A673 (cell line): ENCODE measurements at regions not wholly inside any gene's neighbourhood (a gene's known extent, or its start where the extent isn't known, plus 50 kb on each side); places are given as distances from the start of the nearest gene placed in this dataset.

Experiments used
- BruUV-seq: library from RNA; stranded (reverse); fragments of 400-500 nt; replicated peaks from 2 replicates; lab custom pipeline; 2021; lab: Mats Ljungman, UMichigan
- CTCF ChIA-PET: fragments of 300-600 bp; sonication (Branson Sonifier 250); formaldehyde crosslinking; loops from one replicate; lab custom pipeline; 2022; ENCODE audit warnings: antibody characterized with exemption; lab: Charles Lee
- POLR2A ChIA-PET: fragments of 300-600 bp; sonication (Branson Sonifier 250); formaldehyde crosslinking; loops from one replicate; lab custom pipeline; 2022; ENCODE audit warnings: antibody characterized with exemption; ENCODE audit not compliant: low non-redundant PET; lab: Charles Lee
- DNase-seq: peaks from one replicate; pipeline ENCODE4 v3.0.0-alpha.2; 2015; ENCODE audit warnings: low spot score
- H3K27ac ChIP-seq: fragments of 200-600 bp; sonication (generic); 2 replicates; pipeline ENCODE4 v1.5.1; 2016; ENCODE audit warnings: mixed run types, low read depth, mild to moderate bottlenecking, mixed read lengths, antibody characterized with exemption, low read length; ENCODE audit not compliant: poor library complexity, severe bottlenecking
- H3K27me3 ChIP-seq: fragments of 200-600 bp; sonication (generic); replicated peaks from 2 replicates; pipeline ENCODE4 v1.6.1; 2017; ENCODE audit warnings: mixed run types, low read depth, mild to moderate bottlenecking, mixed read lengths, antibody characterized with exemption, low read length; ENCODE audit not compliant: insufficient read depth, poor library complexity
- H3K36me3 ChIP-seq: fragments of 200-600 bp; sonication (generic); 2 replicates; pipeline ENCODE4 v1.6.1; 2016; ENCODE audit warnings: mixed run types, mild to moderate bottlenecking, mixed read lengths, antibody characterized with exemption, low read length; ENCODE audit not compliant: insufficient read depth, poor library complexity, severe bottlenecking
- H3K4me1 ChIP-seq: fragments of 200-600 bp; sonication (generic); 2 replicates; pipeline ENCODE4 v1.6.1; 2017; ENCODE audit warnings: mixed run types, mild to moderate bottlenecking, mixed read lengths, antibody characterized with exemption, low read length; ENCODE audit not compliant: insufficient read depth, poor library complexity, severe bottlenecking
- H3K4me3 ChIP-seq: fragments of 200-600 bp; sonication (generic); 2 replicates; pipeline ENCODE4 v1.5.1; 2016; ENCODE audit warnings: low read depth, mixed run types, mild to moderate bottlenecking, mixed read lengths, low read length; ENCODE audit not compliant: poor library complexity, severe bottlenecking
- H3K9me3 ChIP-seq: fragments of 200-600 bp; sonication (generic); 2 replicates; pipeline ENCODE4 v1.6.1; 2016; ENCODE audit warnings: mixed run types, low read depth, mild to moderate bottlenecking, mixed read lengths, antibody characterized with exemption, low read length; ENCODE audit not compliant: poor library complexity, severe bottlenecking
- EZH2 ChIP-seq: fragments of 200-600 bp; sonication (generic); IDR thresholded peaks from 2 replicates; pipeline ENCODE4 v1.6.1; 2017; ENCODE audit warnings: borderline replicate concordance, low read depth, mild to moderate bottlenecking, mixed read lengths, antibody characterized with exemption, low read length; ENCODE audit not compliant: poor library complexity, severe bottlenecking
- intact Hi-C: fragments of 100-400 bp; cut with micrococcal nuclease; formaldehyde crosslinking; loops from one replicate; pipeline ENCODE4 v1.10.0; 2022; ENCODE audit not compliant: unreplicated experiment
- TF ChIP-seq, protein P1 (sequence below): fragments of 300-800, 200-600 bp; sonication (generic); conservative IDR thresholded peaks from 2 replicates; pipeline ENCODE4 v1.5.1; 2017; ENCODE audit warnings: low read depth, mild to moderate bottlenecking, antibody characterized with exemption, low read length, moderate library complexity, mixed read lengths

GRCh38 chr9:29974197-29974596 is 2400.9 kb upstream of the C9orf72 start:
- H3K36me3 ChIP-seq = no peaks in the 10 kb centered on the region
- ChIA-PET POLR2A (interaction anchor here (0.6 kb wide), 1 partner anchor 1990 kb away, joined by 10 read pairs; no protein-coding TSS in a partner anchor), CTCF (no interaction called here)
- DNase-seq = no peak
- BruUV-seq = no TSS peak
- no peaks in the 10 kb centered on the region for H3K4me1 ChIP-seq
- H3K27me3 ChIP-seq = no peaks in the 10 kb centered on the region
- no peak overlapping the region for H3K27ac ChIP-seq
- no peaks in the 10 kb centered on the region for H3K9me3 ChIP-seq
- intact Hi-C loops = no loop called here
- no peak for TF ChIP-seq EZH2
- TF ChIP-seq, protein P1, sequence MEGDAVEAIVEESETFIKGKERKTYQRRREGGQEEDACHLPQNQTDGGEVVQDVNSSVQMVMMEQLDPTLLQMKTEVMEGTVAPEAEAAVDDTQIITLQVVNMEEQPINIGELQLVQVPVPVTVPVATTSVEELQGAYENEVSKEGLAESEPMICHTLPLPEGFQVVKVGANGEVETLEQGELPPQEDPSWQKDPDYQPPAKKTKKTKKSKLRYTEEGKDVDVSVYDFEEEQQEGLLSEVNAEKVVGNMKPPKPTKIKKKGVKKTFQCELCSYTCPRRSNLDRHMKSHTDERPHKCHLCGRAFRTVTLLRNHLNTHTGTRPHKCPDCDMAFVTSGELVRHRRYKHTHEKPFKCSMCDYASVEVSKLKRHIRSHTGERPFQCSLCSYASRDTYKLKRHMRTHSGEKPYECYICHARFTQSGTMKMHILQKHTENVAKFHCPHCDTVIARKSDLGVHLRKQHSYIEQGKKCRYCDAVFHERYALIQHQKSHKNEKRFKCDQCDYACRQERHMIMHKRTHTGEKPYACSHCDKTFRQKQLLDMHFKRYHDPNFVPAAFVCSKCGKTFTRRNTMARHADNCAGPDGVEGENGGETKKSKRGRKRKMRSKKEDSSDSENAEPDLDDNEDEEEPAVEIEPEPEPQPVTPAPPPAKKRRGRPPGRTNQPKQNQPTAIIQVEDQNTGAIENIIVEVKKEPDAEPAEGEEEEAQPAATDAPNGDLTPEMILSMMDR = no peak
- H3K4me3 ChIP-seq = no peak overlapping the region

- no TSS peak for BruUV-seq
Observed at GRCh38 chr9:29976981-29977380, 2403.7 kb upstream of the C9orf72 start.

DNA sequence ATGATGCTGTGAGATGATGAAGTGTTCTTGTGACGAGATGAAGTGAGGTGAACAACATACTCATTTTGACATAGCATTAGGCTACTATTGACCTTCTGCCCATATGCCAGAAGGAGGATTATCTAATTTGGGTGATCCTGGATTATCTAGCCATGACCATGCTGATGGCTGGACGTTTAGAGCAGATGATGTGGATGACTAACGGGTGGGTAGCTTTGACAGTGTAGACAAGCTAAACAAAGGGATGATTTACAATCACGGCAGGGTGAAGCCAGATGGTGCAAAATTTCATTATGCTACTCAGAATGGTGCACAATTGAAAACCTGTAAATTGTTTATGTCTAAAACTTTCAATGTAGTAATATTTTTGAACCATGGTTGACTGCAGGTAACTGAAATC is 2403.4 kb upstream of the ACO1 start:
- H3K4me1 ChIP-seq = no peaks in the 10 kb centered on the region
- H3K9me3 ChIP-seq = no peaks in the 10 kb centered on the region
- no peak overlapping the region for H3K4me3 ChIP-seq
- ChIA-PET POLR2A (no interaction called here), CTCF (no interaction called here)
- intact Hi-C loops = no loop called here
- no peak overlapping the region for H3K27ac ChIP-seq
- no peak for TF ChIP-seq EZH2
- TF ChIP-seq, protein P1 = no peak
- H3K27me3 ChIP-seq = no peaks in the 10 kb centered on the region
- H3K36me3 ChIP-seq = no peaks in the 10 kb centered on the region
- DNase-seq = no peak
- no TSS peak for BruUV-seq

More at GRCh38 chr9:29976981-29977380, 2403.7 kb upstream of the C9orf72 start:
- TF ChIP-seq, protein P1 = no peak
- no peak for TF ChIP-seq EZH2
- intact Hi-C loops = no loop called here
- Histone ChIP-seq H3K4me1 (no peaks in the 10 kb centered on the region), H3K4me3 (no peak overlapping the region), H3K27ac (no peak overlapping the region), H3K9me3 (no peaks in the 10 kb centered on the region), H3K36me3 (no peaks in the 10 kb centered on the region), H3K27me3 (no peaks in the 10 kb centered on the region)
- ChIA-PET POLR2A (no interaction called here), CTCF (no interaction called here)
- DNase-seq = peak; percentile 17
